ENCODE measurements at regions not wholly inside any gene's neighbourhood (a gene's known extent, or its start where the extent isn't known, plus 50 kb on each side); places are given as distances from the start of the nearest gene placed in this dataset.

DNA sequence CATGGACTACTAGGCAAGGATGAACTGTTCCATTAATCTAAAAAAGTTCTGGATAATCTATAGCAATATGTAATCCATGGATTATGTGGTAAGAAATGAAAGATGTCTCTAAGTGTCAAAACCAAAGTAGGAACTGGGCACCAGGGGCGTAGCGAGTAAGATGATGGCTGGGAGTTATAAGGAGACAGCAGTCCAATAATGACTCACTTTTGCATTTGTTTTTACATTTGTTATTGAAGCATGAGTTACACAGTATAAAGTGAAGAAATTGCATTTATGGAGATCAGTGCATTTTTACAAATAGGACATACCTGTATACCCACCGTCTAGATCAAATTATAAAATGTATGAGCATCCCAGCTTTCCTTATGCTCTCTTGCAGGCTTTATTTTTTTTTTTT is 878.5 kb upstream of the MAP3K7 start:
- H3K4me1 Mint-ChIP-seq: no peaks in the 10 kb centered on the region
- no peaks in the 10 kb centered on the region for H3K36me3 Mint-ChIP-seq (ENCODE audit: low read depth)
- POLR2A ChIA-PET: no interaction called here
- ATAC-seq (ENCODE audit: low read depth) (no peak), DNase-seq (no peak)
- CTCF ChIA-PET: no interaction called here
- no peaks in the 10 kb centered on the region for H3K27me3 Mint-ChIP-seq
- intact Hi-C loops (cut with micrococcal nuclease): no loop called here
- TF ChIP-seq, protein P1, sequence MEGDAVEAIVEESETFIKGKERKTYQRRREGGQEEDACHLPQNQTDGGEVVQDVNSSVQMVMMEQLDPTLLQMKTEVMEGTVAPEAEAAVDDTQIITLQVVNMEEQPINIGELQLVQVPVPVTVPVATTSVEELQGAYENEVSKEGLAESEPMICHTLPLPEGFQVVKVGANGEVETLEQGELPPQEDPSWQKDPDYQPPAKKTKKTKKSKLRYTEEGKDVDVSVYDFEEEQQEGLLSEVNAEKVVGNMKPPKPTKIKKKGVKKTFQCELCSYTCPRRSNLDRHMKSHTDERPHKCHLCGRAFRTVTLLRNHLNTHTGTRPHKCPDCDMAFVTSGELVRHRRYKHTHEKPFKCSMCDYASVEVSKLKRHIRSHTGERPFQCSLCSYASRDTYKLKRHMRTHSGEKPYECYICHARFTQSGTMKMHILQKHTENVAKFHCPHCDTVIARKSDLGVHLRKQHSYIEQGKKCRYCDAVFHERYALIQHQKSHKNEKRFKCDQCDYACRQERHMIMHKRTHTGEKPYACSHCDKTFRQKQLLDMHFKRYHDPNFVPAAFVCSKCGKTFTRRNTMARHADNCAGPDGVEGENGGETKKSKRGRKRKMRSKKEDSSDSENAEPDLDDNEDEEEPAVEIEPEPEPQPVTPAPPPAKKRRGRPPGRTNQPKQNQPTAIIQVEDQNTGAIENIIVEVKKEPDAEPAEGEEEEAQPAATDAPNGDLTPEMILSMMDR (IDR thresholded peaks at IDR 0.05): no peak
- peaks cover 3% of the 10 kb centered on the region for H3K9me3 Mint-ChIP-seq
- no peak overlapping the region for H3K4me3 Mint-ChIP-seq
- no peak overlapping the region for H3K27ac Mint-ChIP-seq

GRCh38 chr6:91464718-91465117 is 877.8 kb upstream of the MAP3K7 start:
- ATAC-seq (ENCODE audit: low read depth) (no peak), DNase-seq (no peak)
- Mint-ChIP-seq H3K36me3 (ENCODE audit: low read depth) (no peaks in the 10 kb centered on the region), H3K27ac (no peak overlapping the region), H3K4me1 (no peaks in the 10 kb centered on the region), H3K4me3 (no peak overlapping the region), H3K27me3 (no peaks in the 10 kb centered on the region), H3K9me3 (no peaks in the 10 kb centered on the region)
- TF ChIP-seq, protein P1 (IDR thresholded peaks at IDR 0.05): no peak
- ChIA-PET CTCF (no interaction called here), POLR2A (no interaction called here)
- intact Hi-C loops (cut with micrococcal nuclease): no loop called here

DNA sequence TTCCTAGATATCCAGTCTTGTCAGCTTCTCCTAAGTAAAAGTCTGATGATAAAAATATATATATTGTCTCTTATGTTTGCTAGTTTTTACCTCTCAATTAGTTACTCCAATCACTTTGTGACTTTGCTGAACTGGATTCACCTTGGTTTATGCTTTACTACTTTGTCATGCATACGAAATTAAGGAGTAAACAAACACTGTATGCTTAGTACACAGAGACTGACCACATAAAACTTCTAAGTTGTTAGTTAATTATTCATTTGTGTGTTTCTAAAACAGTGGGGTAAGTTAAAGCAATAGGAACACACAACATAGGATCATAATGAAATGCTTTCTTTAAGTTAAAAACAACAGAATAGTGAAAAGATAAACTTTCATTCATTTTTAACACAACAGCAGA is 877.3 kb upstream of the MAP3K7 start:
- ChIA-PET POLR2A (no interaction called here), CTCF (no interaction called here)
- intact Hi-C loops (cut with micrococcal nuclease): no loop called here

DNA sequence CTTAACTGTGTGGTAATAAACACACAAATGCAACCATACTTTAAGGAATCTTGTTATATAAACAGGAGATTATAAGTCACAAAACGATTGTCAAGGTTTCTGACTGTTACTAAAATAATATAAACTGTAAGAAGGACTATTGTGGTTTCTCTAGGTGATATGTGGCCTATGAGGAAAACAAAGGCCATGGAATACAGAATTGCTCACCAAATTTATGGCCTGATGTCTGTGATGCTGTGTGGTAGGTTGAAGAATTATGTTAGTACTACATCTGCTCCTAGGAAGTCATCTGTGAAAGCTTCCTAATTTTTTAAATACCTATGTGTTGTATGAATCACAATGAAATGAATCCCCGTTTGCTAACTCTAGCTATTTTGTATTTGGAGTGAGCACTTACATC is 875.4 kb upstream of the MAP3K7 start:
- ChIA-PET POLR2A (no interaction called here), CTCF (no interaction called here)
- H3K4me3 Mint-ChIP-seq: no peak overlapping the region
- intact Hi-C loops (cut with micrococcal nuclease): no loop called here
- TF ChIP-seq, protein P1 (IDR thresholded peaks at IDR 0.05): no peak
- H3K36me3 Mint-ChIP-seq (ENCODE audit: low read depth): no peaks in the 10 kb centered on the region
- DNase-seq: no peak
- no peaks in the 10 kb centered on the region for H3K9me3 Mint-ChIP-seq
- H3K4me1 Mint-ChIP-seq: no peaks in the 10 kb centered on the region
- ATAC-seq (ENCODE audit: low read depth): no peak
- no peak overlapping the region for H3K27ac Mint-ChIP-seq
- H3K27me3 Mint-ChIP-seq: no peaks in the 10 kb centered on the region

More for the DNA sequence above, 877.3 kb upstream of the MAP3K7 start:
- Mint-ChIP-seq H3K4me3 (no peak overlapping the region), H3K27me3 (no peaks in the 10 kb centered on the region), H3K27ac (no peak overlapping the region), H3K9me3 (no peaks in the 10 kb centered on the region), H3K36me3 (ENCODE audit: low read depth) (no peaks in the 10 kb centered on the region), H3K4me1 (no peaks in the 10 kb centered on the region)
- ATAC-seq (ENCODE audit: low read depth): no peak
- TF ChIP-seq, protein P1 (IDR thresholded peaks at IDR 0.05): no peak
- no peak for DNase-seq

GRCh38 chr6:91453224-91453878 is 866.5 kb upstream of the MAP3K7 start:
- ChIA-PET CTCF (no interaction called here), POLR2A (no interaction called here)
- no peak overlapping the region for H3K27ac Mint-ChIP-seq
- TF ChIP-seq, protein P1 (IDR thresholded peaks at IDR 0.05): no peak
- no peak for DNase-seq
- H3K4me1 Mint-ChIP-seq: no peaks in the 10 kb centered on the region
- intact Hi-C loops (cut with micrococcal nuclease): no loop called here
- H3K4me3 Mint-ChIP-seq: no peak overlapping the region
- no peaks in the 10 kb centered on the region for H3K9me3 Mint-ChIP-seq
- H3K27me3 Mint-ChIP-seq: no peaks in the 10 kb centered on the region
- ATAC-seq (ENCODE audit: low read depth): no peak
- H3K36me3 Mint-ChIP-seq (ENCODE audit: low read depth): no peaks in the 10 kb centered on the region

All from activated B cell treated with CpG ODN at 0.5 μM for 24 hours (primary cell).